HCT116 (cell line): ENCODE measurements at regions not wholly inside any gene's neighbourhood (a gene's known extent, or its start where the extent isn't known, plus 50 kb on each side); places are given as distances from the start of the nearest gene placed in this dataset.

Experiments used
- ZFX ChIP-seq: fragments of 450-650 bp; IDR thresholded peaks from 2 replicates; pipeline ENCODE4 v1.6.1; 2017
- TF ChIP-seq, protein P1 (sequence below): IDR thresholded peaks from 2 replicates; pipeline ENCODE4 v1.6.1; 2012
- TF ChIP-seq, protein P2 (sequence below), 3 experiments: fragments of 200-600 bp in 1 of 3; sonication (generic) in 1 of 3; IDR thresholded peaks in 2 of 3; conservative IDR thresholded peaks in 1 of 3; 2 replicates each; pipeline ENCODE4 v1.5.1; 2012 to 2017; ENCODE audit warnings: low read depth in 2 of 3, low read length in 2 of 3, antibody characterized with exemption in 1 of 3, borderline replicate concordance in 1 of 3, control low read depth in 1 of 3, mild to moderate bottlenecking in 1 of 3, mixed read lengths in 1 of 3, mixed run types in 1 of 3, moderate library complexity in 1 of 3; ENCODE audit not compliant: insufficient read depth in 1 of 3

DNA sequence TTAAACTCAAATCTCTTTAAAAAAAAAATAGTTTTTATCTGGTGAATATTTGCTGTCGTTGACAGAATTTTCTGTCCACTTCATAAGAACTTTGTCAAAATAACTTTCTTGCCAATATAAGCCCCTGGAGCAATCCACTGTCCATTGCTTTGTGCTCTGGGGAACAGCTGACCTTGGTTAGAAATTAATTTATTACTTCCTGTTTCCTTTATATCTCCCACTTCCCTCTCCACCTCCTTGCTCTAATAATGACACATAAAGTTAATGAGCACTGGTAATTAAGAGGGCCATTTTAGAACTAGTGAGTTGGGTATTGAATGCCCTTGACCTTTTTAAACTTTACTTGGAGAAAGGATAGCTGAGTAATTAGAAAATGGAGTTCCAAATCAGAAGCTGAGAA is 151.3 kb upstream of the LEF1 start:
- TF ChIP-seq ZFX, result no peak
- TF ChIP-seq, protein P1, sequence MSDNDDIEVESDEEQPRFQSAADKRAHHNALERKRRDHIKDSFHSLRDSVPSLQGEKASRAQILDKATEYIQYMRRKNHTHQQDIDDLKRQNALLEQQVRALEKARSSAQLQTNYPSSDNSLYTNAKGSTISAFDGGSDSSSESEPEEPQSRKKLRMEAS, result no peak
- TF ChIP-seq, protein P2, sequence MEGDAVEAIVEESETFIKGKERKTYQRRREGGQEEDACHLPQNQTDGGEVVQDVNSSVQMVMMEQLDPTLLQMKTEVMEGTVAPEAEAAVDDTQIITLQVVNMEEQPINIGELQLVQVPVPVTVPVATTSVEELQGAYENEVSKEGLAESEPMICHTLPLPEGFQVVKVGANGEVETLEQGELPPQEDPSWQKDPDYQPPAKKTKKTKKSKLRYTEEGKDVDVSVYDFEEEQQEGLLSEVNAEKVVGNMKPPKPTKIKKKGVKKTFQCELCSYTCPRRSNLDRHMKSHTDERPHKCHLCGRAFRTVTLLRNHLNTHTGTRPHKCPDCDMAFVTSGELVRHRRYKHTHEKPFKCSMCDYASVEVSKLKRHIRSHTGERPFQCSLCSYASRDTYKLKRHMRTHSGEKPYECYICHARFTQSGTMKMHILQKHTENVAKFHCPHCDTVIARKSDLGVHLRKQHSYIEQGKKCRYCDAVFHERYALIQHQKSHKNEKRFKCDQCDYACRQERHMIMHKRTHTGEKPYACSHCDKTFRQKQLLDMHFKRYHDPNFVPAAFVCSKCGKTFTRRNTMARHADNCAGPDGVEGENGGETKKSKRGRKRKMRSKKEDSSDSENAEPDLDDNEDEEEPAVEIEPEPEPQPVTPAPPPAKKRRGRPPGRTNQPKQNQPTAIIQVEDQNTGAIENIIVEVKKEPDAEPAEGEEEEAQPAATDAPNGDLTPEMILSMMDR (IDR thresholded peaks at IDR 0.05 in 2 of 3, conservative IDR thresholded peaks at IDR 0.05 in 1 of 3; ENCODE audit: borderline replicate concordance in 1 of 3, insufficient read depth in 1 of 3, low read depth in 2 of 3, low read length in 2 of 3), result no peak
